Endodermal cell (in vitro differentiated cells): ENCODE measurements at regions not wholly inside any gene's neighbourhood (a gene's known extent, or its start where the extent isn't known, plus 50 kb on each side); places are given as distances from the start of the nearest gene placed in this dataset.

ENCODE experiments used
- DNase-seq: peaks from one replicate; pipeline ENCODE4 v3.0.0-alpha.2; 2017
- H3K27ac ChIP-seq: 2 replicates; pipeline ENCODE4 v1.5.1; 2013; ENCODE audit warnings: mild to moderate bottlenecking, low read depth, low read length, moderate library complexity
- H3K27me3 ChIP-seq: 2 replicates; pipeline ENCODE4 v1.6.1; 2013; ENCODE audit warnings: mild to moderate bottlenecking, low read length, moderate library complexity; ENCODE audit not compliant: insufficient read depth, control insufficient read depth, poor library complexity, severe bottlenecking
- H3K36me3 ChIP-seq: 2 replicates; pipeline ENCODE4 v1.7.0; 2013; ENCODE audit warnings: mild to moderate bottlenecking, low read length, moderate library complexity; ENCODE audit not compliant: control insufficient read depth, insufficient read depth
- H3K4me1 ChIP-seq: one replicate; pipeline ENCODE4 v1.7.0; 2013; ENCODE audit warnings: low read length; ENCODE audit not compliant: control insufficient read depth, insufficient read depth
- H3K4me3 ChIP-seq: 2 replicates; pipeline ENCODE4 v1.5.1; 2013; ENCODE audit warnings: mild to moderate bottlenecking, low read length, moderate library complexity
- H3K9ac ChIP-seq: 2 replicates; pipeline ENCODE4 v1.6.1; 2013; ENCODE audit warnings: mild to moderate bottlenecking, low read length, moderate library complexity; ENCODE audit not compliant: poor library complexity, severe bottlenecking; ENCODE audit errors: extremely low read depth
- H3K9me3 ChIP-seq: 2 replicates; pipeline ENCODE4 v1.6.1; 2013; ENCODE audit warnings: mild to moderate bottlenecking, low read length, moderate library complexity; ENCODE audit not compliant: control insufficient read depth
- H3K27ac Mint-ChIP-seq: 2 replicates; pipeline ENCODE4 v1.8.0; 2020; ENCODE audit warnings: mixed read lengths
- H3K27me3 Mint-ChIP-seq: 2 replicates; pipeline ENCODE4 v1.8.0; 2021; ENCODE audit warnings: mild to moderate bottlenecking, mixed read lengths; ENCODE audit not compliant: insufficient read depth
- H3K36me3 Mint-ChIP-seq: 2 replicates; pipeline ENCODE4 v1.8.0; 2020; ENCODE audit warnings: low read depth, mixed read lengths
- H3K4me1 Mint-ChIP-seq: 2 replicates; pipeline ENCODE4 v1.8.0; 2020; ENCODE audit warnings: mixed read lengths
- H3K4me3 Mint-ChIP-seq: 2 replicates; pipeline ENCODE4 v1.8.0; 2020; ENCODE audit warnings: mild to moderate bottlenecking, moderate library complexity, mixed read lengths
- H3K9me3 Mint-ChIP-seq: 2 replicates; pipeline ENCODE4 v1.8.0; 2020; ENCODE audit warnings: mild to moderate bottlenecking, mixed read lengths
- CTCF ChIP-seq: fragments of 200-600 bp; sonication (generic); conservative IDR thresholded peaks from 2 replicates; pipeline ENCODE4 v1.5.0; 2021; ENCODE audit warnings: antibody characterized with exemption, mild to moderate bottlenecking
- WGBS, 2 experiments: methylation state at CpG; one replicate each; pipeline versions ENCODE4 v1.1.5 to v1.1.7; 2013; ENCODE audit warnings: missing lambda C conversion rate in 2 of 2, mixed read lengths in 1 of 2; ENCODE audit not compliant: insufficient coverage in 1 of 2, insufficient read length in 1 of 2; 5-methylcytosine and 5-hydroxymethylcytosine counted together

- Mint-ChIP-seq H3K4me1 (peaks cover 22% of the 10 kb centered on the region), H3K36me3 (no peaks in the 10 kb centered on the region), H3K9me3 (no peaks in the 10 kb centered on the region), H3K27ac (no peak overlapping the region), H3K27me3 (peaks cover 20% of the 10 kb centered on the region), H3K4me3 (no peak overlapping the region)
- 94% methylated on average over 2 to 7 of the region's 7 CpGs for WGBS, 2 experiments
- H3K9ac ChIP-seq: no peak overlapping the region
- H3K4me3 ChIP-seq: no peak overlapping the region
- no peaks in the 10 kb centered on the region for H3K36me3 ChIP-seq
- DNase-seq: no peak
- H3K9me3 ChIP-seq: no peaks in the 10 kb centered on the region
- no peak for TF ChIP-seq CTCF
- H3K27ac ChIP-seq: no peak overlapping the region
- H3K4me1 ChIP-seq: peaks cover 3% of the 10 kb centered on the region
- H3K27me3 ChIP-seq: no peaks in the 10 kb centered on the region
These were observed 176.5 kb upstream of the COPS8 start for GRCh38 chr2:236909193-236909504.

GRCh38 chr2:236909802-236910201 lies 175.9 kb upstream of the COPS8 start:
- H3K9me3 Mint-ChIP-seq: no peaks in the 10 kb centered on the region
- WGBS, 2 experiments: 92 to 93% methylated on average over 2 to 7 of the region's 7 CpGs

GRCh38 chr2:236910781-236911495 lies 174.8 kb upstream of the COPS8 start:
- Histone ChIP-seq H3K36me3 (no peaks in the 10 kb centered on the region), H3K27ac (no peak overlapping the region), H3K9me3 (no peaks in the 10 kb centered on the region), H3K4me1 (peaks cover under 1% of the 10 kb centered on the region), H3K9ac (no peak overlapping the region), H3K27me3 (no peaks in the 10 kb centered on the region), H3K4me3 (no peak overlapping the region)
- Mint-ChIP-seq H3K9me3 (no peaks in the 10 kb centered on the region), H3K27me3 (peaks cover 16% of the 10 kb centered on the region), H3K36me3 (no peaks in the 10 kb centered on the region), H3K4me1 (peaks cover 8% of the 10 kb centered on the region), H3K4me3 (no peak overlapping the region), H3K27ac (no peak overlapping the region)
- 93 to 100% methylated on average over 3 to 14 of the region's 14 CpGs for WGBS, 2 experiments
- no peak for TF ChIP-seq CTCF
- no peak for DNase-seq

More at GRCh38 chr2:236909802-236910201, 175.9 kb upstream of the COPS8 start:
- peaks cover 3% of the 10 kb centered on the region for H3K4me1 ChIP-seq
- DNase-seq: no peak
- Mint-ChIP-seq H3K4me1 (peaks cover 15% of the 10 kb centered on the region), H3K27ac (no peak overlapping the region), H3K4me3 (no peak overlapping the region), H3K27me3 (peaks cover 15% of the 10 kb centered on the region), H3K36me3 (no peaks in the 10 kb centered on the region)
- H3K27me3 ChIP-seq: no peaks in the 10 kb centered on the region
- H3K27ac ChIP-seq: no peak overlapping the region
- H3K9ac ChIP-seq: no peak overlapping the region
- H3K9me3 ChIP-seq: no peaks in the 10 kb centered on the region
- no peak for TF ChIP-seq CTCF
- H3K36me3 ChIP-seq: no peaks in the 10 kb centered on the region
- no peak overlapping the region for H3K4me3 ChIP-seq
